ENCODE measurements at regions not wholly inside any gene's neighbourhood (a gene's known extent, or its start where the extent isn't known, plus 50 kb on each side); places are given as distances from the start of the nearest gene placed in this dataset.

DNA sequence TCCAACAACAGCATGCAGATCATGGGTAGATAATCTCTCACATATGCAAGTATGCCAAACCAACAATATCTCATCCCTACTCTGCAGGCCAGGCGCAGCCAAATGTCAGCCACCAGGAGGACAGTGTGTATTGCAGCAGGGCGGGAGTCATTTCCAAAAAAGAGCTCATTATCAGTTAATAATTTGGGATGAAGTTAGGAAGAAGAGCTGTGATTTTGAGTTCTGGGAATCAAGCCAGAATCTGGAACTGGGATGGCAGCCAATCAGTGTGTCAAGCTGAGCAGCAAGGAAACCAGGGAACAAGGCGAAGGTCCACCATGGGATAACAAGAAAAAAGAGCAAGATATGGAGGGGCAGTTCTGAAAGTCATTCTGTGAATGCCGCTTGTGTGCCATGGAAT lies 88.2 kb upstream of the CAMK2D start:
- no peak overlapping the region for H3K27ac Mint-ChIP-seq (ENCODE audit: unreplicated experiment)
- H3K4me1 Mint-ChIP-seq (ENCODE audit: unreplicated experiment): no peaks in the 10 kb centered on the region
- DNase-seq (ENCODE audit: low spot score): no peak
- TF ChIP-seq, protein P1, sequence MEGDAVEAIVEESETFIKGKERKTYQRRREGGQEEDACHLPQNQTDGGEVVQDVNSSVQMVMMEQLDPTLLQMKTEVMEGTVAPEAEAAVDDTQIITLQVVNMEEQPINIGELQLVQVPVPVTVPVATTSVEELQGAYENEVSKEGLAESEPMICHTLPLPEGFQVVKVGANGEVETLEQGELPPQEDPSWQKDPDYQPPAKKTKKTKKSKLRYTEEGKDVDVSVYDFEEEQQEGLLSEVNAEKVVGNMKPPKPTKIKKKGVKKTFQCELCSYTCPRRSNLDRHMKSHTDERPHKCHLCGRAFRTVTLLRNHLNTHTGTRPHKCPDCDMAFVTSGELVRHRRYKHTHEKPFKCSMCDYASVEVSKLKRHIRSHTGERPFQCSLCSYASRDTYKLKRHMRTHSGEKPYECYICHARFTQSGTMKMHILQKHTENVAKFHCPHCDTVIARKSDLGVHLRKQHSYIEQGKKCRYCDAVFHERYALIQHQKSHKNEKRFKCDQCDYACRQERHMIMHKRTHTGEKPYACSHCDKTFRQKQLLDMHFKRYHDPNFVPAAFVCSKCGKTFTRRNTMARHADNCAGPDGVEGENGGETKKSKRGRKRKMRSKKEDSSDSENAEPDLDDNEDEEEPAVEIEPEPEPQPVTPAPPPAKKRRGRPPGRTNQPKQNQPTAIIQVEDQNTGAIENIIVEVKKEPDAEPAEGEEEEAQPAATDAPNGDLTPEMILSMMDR (IDR thresholded peaks at IDR 0.05; ENCODE audit: unreplicated experiment): no peak
- no peaks in the 10 kb centered on the region for H3K36me3 Mint-ChIP-seq (ENCODE audit: low read depth, unreplicated experiment)
- no peaks in the 10 kb centered on the region for H3K27me3 Mint-ChIP-seq (ENCODE audit: unreplicated experiment)
- no peak overlapping the region for H3K4me3 Mint-ChIP-seq (ENCODE audit: unreplicated experiment)
- no peaks in the 10 kb centered on the region for H3K9me3 Mint-ChIP-seq (ENCODE audit: unreplicated experiment)

DNA sequence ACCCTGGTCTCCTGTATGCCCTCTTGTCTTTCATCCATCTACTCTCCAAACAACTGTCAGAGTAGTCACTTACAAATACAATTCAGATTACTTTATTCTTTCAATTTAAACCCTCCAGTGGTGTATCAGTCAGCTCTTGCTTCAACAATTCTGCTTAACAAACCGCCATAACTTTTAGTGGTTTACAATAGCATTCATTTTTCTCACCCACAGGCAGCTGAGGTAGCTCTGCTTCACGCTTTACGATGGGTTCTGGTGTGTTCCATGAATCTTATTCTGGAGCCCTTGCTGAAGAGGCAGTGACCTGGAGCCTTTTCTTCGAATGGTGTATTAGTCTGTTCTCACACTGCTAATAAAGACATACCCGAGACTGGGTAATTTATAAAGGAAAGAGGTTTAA lies 86.2 kb upstream of the CAMK2D start:
- no peak for DNase-seq (ENCODE audit: low spot score)
- H3K27me3 Mint-ChIP-seq (ENCODE audit: unreplicated experiment): no peaks in the 10 kb centered on the region
- no peaks in the 10 kb centered on the region for H3K36me3 Mint-ChIP-seq (ENCODE audit: low read depth, unreplicated experiment)
- no peak overlapping the region for H3K4me3 Mint-ChIP-seq (ENCODE audit: unreplicated experiment)
- no peaks in the 10 kb centered on the region for H3K4me1 Mint-ChIP-seq (ENCODE audit: unreplicated experiment)
- H3K27ac Mint-ChIP-seq (ENCODE audit: unreplicated experiment): no peak overlapping the region
- TF ChIP-seq, protein P1 (IDR thresholded peaks at IDR 0.05; ENCODE audit: unreplicated experiment): no peak
- no peaks in the 10 kb centered on the region for H3K9me3 Mint-ChIP-seq (ENCODE audit: unreplicated experiment)

DNA sequence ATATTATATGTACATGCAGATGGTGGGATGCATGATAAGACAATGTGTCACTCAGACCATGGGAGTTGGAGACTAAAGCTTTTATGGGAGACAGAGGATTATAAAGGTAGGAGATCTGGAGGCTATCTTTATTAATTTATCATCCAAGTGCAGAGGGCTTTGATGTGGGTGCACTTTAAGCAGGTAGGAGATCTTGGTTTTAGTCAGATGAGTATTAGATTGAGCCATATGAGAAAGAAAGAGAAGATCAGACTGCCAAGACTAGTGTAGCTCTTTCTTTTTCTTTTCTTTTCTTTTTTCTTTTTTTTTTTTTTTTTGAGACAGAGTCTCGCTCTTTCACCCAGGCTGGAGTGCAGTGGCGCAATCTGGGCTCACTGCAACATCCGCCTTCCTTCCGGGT lies 84.9 kb upstream of the CAMK2D start:
- no peak overlapping the region for H3K4me3 Mint-ChIP-seq (ENCODE audit: unreplicated experiment)
- H3K9me3 Mint-ChIP-seq (ENCODE audit: unreplicated experiment): no peaks in the 10 kb centered on the region

DNA sequence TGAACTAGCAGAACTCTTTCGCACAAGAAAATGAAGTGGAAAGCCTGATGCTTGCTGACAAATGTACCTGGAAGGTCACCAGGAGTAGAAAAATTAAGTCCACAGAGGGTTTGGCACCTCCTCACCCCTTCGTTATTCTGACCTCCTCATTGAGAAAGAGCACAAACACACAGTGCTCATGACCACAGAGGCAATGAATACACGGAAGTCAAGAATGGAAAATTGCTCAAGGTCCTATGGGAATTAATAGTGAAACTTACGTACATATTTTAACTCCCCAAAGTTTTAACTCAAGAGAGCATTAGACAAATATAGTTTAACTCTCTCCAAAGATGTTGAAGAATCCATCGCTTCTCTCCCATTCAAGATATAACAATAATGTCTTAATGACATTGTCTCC lies 83.6 kb upstream of the CAMK2D start:
- Mint-ChIP-seq H3K27me3 (ENCODE audit: unreplicated experiment) (no peaks in the 10 kb centered on the region), H3K4me1 (ENCODE audit: unreplicated experiment) (no peaks in the 10 kb centered on the region), H3K27ac (ENCODE audit: unreplicated experiment) (no peak overlapping the region), H3K4me3 (ENCODE audit: unreplicated experiment) (no peak overlapping the region), H3K9me3 (ENCODE audit: unreplicated experiment) (no peaks in the 10 kb centered on the region), H3K36me3 (ENCODE audit: low read depth, unreplicated experiment) (no peaks in the 10 kb centered on the region)
- no peak for DNase-seq (ENCODE audit: low spot score)
- TF ChIP-seq, protein P1 (IDR thresholded peaks at IDR 0.05; ENCODE audit: unreplicated experiment): no peak

More for the DNA sequence above, 84.9 kb upstream of the CAMK2D start:
- TF ChIP-seq, protein P1 (IDR thresholded peaks at IDR 0.05; ENCODE audit: unreplicated experiment): no peak
- no peaks in the 10 kb centered on the region for H3K27me3 Mint-ChIP-seq (ENCODE audit: unreplicated experiment)
- no peak for DNase-seq (ENCODE audit: low spot score)
- no peak overlapping the region for H3K27ac Mint-ChIP-seq (ENCODE audit: unreplicated experiment)
- no peaks in the 10 kb centered on the region for H3K36me3 Mint-ChIP-seq (ENCODE audit: low read depth, unreplicated experiment)
- no peaks in the 10 kb centered on the region for H3K4me1 Mint-ChIP-seq (ENCODE audit: unreplicated experiment)

DNA sequence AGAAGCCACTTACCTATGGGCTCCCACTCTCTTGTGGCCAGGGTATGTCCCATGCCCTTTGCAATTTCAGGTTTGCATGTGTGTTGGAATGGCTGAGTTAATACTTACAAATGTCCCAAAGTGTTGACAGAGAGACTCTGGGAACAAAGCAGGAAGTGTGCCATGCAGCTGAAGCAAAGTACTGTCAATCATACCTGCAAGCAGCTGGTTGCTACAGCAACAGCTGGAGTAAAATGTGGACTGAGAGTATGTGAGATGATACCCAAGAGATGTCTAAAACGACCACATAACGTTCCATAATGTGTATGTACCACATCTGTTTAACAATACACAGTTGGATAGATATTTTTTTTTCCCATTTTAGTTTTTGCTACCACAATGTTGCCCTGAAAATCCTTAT lies 82.8 kb upstream of the CAMK2D start:
- no peaks in the 10 kb centered on the region for H3K36me3 Mint-ChIP-seq (ENCODE audit: low read depth, unreplicated experiment)
- H3K27ac Mint-ChIP-seq (ENCODE audit: unreplicated experiment): no peak overlapping the region
- H3K4me1 Mint-ChIP-seq (ENCODE audit: unreplicated experiment): no peaks in the 10 kb centered on the region
- no peak for DNase-seq (ENCODE audit: low spot score)
- no peaks in the 10 kb centered on the region for H3K27me3 Mint-ChIP-seq (ENCODE audit: unreplicated experiment)
- TF ChIP-seq, protein P1 (IDR thresholded peaks at IDR 0.05; ENCODE audit: unreplicated experiment): no peak
- no peak overlapping the region for H3K4me3 Mint-ChIP-seq (ENCODE audit: unreplicated experiment)
- no peaks in the 10 kb centered on the region for H3K9me3 Mint-ChIP-seq (ENCODE audit: unreplicated experiment)

All from endothelial cell (in vitro differentiated cells).